Central memory CD8-positive, alpha-beta T cell (primary cell): ENCODE measurements at regions not wholly inside any gene's neighbourhood (a gene's known extent, or its start where the extent isn't known, plus 50 kb on each side); places are given as distances from the start of the nearest gene placed in this dataset.

Source experiments
- ATAC-seq: fragments of 150-1000 bp; cut with Tn5 transposase; replicated peaks from 2 replicates; pipeline ENCODE4 v1.10.0; 2022; ENCODE audit warnings: mild to moderate bottlenecking, moderate FRiP score, moderate number of reproducible peaks; ENCODE audit not compliant: poor library complexity, severe bottlenecking; ENCODE audit errors: extremely low read depth
- DNase-seq, 2 donors: peaks; one replicate each; pipeline ENCODE4 v3.0.0; 2021; ENCODE audit warnings: low spot score in 2 of 2
- H3K27ac Mint-ChIP-seq: one replicate; pipeline ENCODE4 v1.8.0; 2022; ENCODE audit warnings: low read depth, mild to moderate bottlenecking, moderate library complexity, mixed read lengths
- H3K27me3 Mint-ChIP-seq: one replicate; pipeline ENCODE4 v1.8.0; 2022; ENCODE audit warnings: mixed read lengths
- H3K36me3 Mint-ChIP-seq: one replicate; pipeline ENCODE4 v1.8.0; 2022; ENCODE audit warnings: mild to moderate bottlenecking, moderate library complexity, mixed read lengths; ENCODE audit not compliant: insufficient read depth
- H3K4me1 Mint-ChIP-seq: one replicate; pipeline ENCODE4 v1.8.0; 2022; ENCODE audit warnings: mixed read lengths
- H3K4me3 Mint-ChIP-seq: one replicate; pipeline ENCODE4 v1.8.0; 2022; ENCODE audit warnings: mild to moderate bottlenecking, moderate library complexity, mixed read lengths
- H3K9me3 Mint-ChIP-seq: one replicate; pipeline ENCODE4 v1.8.0; 2022; ENCODE audit warnings: mixed read lengths

DNA sequence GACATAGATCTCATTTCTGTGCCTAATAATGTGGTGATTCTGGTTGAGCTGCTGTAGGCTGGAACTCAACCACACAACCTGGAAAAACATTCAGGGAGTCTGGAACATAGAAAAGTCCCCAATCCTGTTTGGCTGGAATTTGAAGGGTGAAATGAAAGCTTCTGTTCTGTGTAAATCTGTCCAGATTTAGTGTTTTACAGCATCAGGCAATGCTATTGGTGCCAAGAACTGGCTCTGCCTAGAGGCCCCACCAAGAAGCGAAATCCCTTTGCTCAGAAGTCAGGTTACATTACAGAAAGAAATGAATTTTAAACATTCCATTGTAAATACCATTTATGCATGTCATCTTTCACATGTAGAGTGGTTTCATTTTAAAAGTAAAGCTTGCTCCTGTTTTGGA lies 56.3 kb downstream of the TMEM174 start:
- H3K27ac Mint-ChIP-seq, result no peak overlapping the region
- H3K9me3 Mint-ChIP-seq, result no peaks in the 10 kb centered on the region
- DNase-seq (no peak), ATAC-seq (no peak)
- no peak overlapping the region for H3K4me3 Mint-ChIP-seq
- H3K36me3 Mint-ChIP-seq, result no peaks in the 10 kb centered on the region
- H3K27me3 Mint-ChIP-seq, result peaks cover 99% of the 10 kb centered on the region
- H3K4me1 Mint-ChIP-seq, result peaks cover 15% of the 10 kb centered on the region

DNA sequence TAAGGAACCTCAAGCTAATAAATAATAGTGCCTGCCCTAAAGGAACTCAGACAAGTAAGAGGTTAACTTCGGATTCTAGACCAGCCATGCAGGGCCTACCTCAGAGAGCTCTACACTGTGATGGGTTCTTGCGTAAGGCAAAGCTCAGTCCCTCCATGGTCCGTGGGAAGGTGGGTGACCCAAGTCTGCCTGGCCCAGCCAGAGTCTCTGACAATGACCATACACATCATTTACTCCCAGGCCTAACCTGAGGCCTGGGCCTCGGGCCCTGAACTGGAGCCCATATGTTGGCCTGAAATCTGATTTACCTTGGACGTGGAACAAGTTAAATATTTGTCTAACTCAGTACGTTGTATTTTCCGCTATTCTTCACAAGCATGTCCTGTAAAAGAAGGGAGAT lies 55.1 kb downstream of the TMEM174 start:
- Mint-ChIP-seq H3K36me3 (no peaks in the 10 kb centered on the region), H3K4me1 (peaks cover 8% of the 10 kb centered on the region), H3K27me3 (peaks cover 93% of the 10 kb centered on the region), H3K9me3 (no peaks in the 10 kb centered on the region), H3K4me3 (no peak overlapping the region), H3K27ac (no peak overlapping the region)
- ATAC-seq (no peak), DNase-seq (no peak)
